ENCODE measurements at regions not wholly inside any gene's neighbourhood (a gene's known extent, or its start where the extent isn't known, plus 50 kb on each side); places are given as distances from the start of the nearest gene placed in this dataset.

DNA sequence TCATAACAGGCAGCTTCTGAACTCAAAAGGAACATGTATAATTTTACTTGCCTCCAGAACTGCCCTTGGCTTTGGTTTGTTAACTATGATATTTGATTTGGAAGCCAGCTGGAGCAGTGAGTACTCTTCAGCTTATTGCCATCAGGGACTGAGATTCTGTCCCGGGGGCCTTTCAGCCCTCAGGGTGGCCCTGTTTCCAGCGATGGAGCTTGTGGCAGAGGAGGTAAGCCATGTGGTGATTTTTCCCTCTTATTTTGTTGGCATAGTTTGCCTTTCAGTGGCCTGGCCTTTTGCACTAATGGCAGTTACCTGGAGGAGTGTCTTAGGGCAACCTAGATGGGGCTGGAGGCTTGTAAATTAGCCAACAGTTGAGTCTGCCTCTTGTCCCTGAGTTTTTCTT, 1955.0 kb upstream of the LRRTM1 start:
- Histone ChIP-seq H3K9me3 (ENCODE audit: control insufficient read depth, low read length) (peaks cover 3% of the 10 kb centered on the region), H3K9ac (ENCODE audit: low read length) (no peak overlapping the region), H3K36me3 (ENCODE audit: control insufficient read depth, insufficient read depth, low read length, severe bottlenecking) (no peaks in the 10 kb centered on the region), H3K4me1 (ENCODE audit: control insufficient read depth, insufficient read depth, low read length) (no peaks in the 10 kb centered on the region), H3K4me3 (ENCODE audit: low read length) (no peak overlapping the region), H3K27me3 (replicated peaks; ENCODE audit: control insufficient read depth, insufficient read depth, low read length) (no peaks in the 10 kb centered on the region)
- DNase-seq (ENCODE audit: low read depth): no peak

DNA sequence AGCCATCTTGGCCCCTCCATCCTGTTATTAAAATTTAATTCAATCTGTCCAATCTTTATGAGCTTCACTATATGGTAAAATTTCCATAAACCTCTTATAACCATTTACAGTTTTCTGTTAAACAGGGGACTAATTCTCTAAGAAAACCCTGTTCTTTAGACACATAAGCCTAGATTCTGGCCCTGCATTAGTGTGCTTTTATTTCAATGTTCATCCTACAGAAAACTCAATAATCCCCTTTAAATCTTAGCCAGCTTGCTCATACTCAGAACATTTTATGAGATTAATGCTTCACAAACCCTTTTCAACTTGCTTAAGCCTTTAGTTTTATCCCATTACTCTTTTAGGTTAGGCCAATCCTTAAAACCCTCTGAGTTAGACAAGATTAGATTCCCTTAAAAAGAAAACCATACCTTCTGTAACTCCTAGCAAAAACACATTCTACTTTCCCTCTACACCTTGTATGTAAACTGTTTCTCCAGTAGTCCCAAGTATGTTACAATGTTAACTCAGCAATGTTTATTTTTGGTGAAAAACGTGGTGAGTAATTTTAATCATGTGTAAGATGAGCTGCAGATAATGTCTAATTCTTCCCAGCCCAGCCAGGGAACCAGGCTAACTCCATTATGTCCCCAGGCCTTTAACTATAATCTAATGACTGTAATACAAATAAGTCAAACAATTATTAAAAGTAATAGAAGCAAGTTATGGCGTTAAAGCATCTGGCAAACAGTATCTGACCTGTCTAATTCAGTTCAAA, 1953.4 kb upstream of the LRRTM1 start:
- Histone ChIP-seq H3K4me1 (ENCODE audit: control insufficient read depth, insufficient read depth, low read length) (no peaks in the 10 kb centered on the region), H3K9ac (ENCODE audit: low read length) (no peak overlapping the region), H3K4me3 (ENCODE audit: low read length) (no peak overlapping the region), H3K27me3 (replicated peaks; ENCODE audit: control insufficient read depth, insufficient read depth, low read length) (no peaks in the 10 kb centered on the region), H3K36me3 (ENCODE audit: control insufficient read depth, insufficient read depth, low read length, severe bottlenecking) (no peaks in the 10 kb centered on the region), H3K9me3 (ENCODE audit: control insufficient read depth, low read length) (peaks cover 10% of the 10 kb centered on the region)
- DNase-seq (ENCODE audit: low read depth): no peak

DNA sequence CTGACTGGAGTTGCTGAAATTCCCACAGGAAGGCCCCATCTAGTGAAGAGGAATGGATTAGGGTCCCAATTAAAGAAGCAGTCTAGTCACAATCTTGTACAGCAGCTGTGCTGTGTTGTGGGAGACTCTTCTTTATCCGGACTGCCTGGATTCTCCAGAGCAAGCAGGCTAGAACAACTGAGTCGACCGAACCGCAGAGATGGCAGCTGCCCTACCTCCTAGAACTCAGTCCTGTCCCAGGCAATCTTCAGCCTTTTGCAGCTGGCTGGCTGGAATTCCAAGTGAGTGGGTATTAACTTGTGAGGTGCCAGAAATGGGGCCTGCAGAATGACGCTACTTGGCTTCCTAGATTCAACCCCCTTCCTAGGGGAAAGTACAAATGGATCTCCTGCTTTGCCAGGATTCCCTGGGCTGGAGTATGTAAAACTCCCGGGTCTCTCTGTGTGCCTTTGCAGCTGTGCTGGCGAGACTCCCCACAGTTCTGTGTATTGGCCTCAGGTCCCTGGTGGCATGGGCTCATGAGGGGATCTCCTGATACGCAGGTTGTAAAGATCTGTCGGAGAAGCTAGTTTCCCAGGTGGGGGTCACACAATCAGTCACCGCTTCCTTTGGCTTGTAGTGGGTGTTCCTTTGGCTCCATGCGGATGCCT, 1952.6 kb upstream of the LRRTM1 start:
- peaks cover 10% of the 10 kb centered on the region for H3K9me3 ChIP-seq (ENCODE audit: control insufficient read depth, low read length)
- H3K27me3 ChIP-seq (replicated peaks; ENCODE audit: control insufficient read depth, insufficient read depth, low read length): no peaks in the 10 kb centered on the region
- no peaks in the 10 kb centered on the region for H3K36me3 ChIP-seq (ENCODE audit: control insufficient read depth, insufficient read depth, low read length, severe bottlenecking)
- no peak overlapping the region for H3K4me3 ChIP-seq (ENCODE audit: low read length)
- no peaks in the 10 kb centered on the region for H3K4me1 ChIP-seq (ENCODE audit: control insufficient read depth, insufficient read depth, low read length)
- H3K9ac ChIP-seq (ENCODE audit: low read length): no peak overlapping the region
- DNase-seq (ENCODE audit: low read depth): no peak

DNA sequence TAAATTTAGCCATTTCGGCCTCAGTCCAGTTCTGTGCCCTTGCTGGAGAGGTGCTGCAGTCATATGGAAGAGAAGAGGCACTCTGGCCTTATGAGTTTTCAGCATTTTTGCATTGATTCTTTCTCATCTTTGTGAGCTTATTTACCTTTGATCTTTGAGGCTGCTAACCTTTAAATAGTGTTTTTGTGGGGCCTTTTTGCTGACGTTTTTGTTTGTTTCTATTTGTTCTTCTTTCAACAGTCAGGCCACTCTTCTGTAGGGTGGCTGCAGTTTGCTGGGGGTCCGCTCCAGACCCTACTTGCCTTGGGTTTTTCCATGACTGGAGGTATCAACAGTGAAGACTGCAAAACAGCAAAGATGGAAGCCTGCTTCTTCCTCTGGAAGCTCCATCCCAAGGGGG, 1951.7 kb upstream of the LRRTM1 start:
- H3K4me1 ChIP-seq (ENCODE audit: control insufficient read depth, insufficient read depth, low read length): no peaks in the 10 kb centered on the region
- H3K4me3 ChIP-seq (ENCODE audit: low read length): no peak overlapping the region
- H3K9ac ChIP-seq (ENCODE audit: low read length): no peak overlapping the region
- DNase-seq (ENCODE audit: low read depth): no peak
- H3K36me3 ChIP-seq (ENCODE audit: control insufficient read depth, insufficient read depth, low read length, severe bottlenecking): no peaks in the 10 kb centered on the region
- H3K9me3 ChIP-seq (ENCODE audit: control insufficient read depth, low read length): peaks cover 10% of the 10 kb centered on the region
- no peaks in the 10 kb centered on the region for H3K27me3 ChIP-seq (replicated peaks; ENCODE audit: control insufficient read depth, insufficient read depth, low read length)

- Histone ChIP-seq H3K36me3 (ENCODE audit: control insufficient read depth, insufficient read depth, low read length, severe bottlenecking) (no peaks in the 10 kb centered on the region), H3K27me3 (replicated peaks; ENCODE audit: control insufficient read depth, insufficient read depth, low read length) (no peaks in the 10 kb centered on the region), H3K9me3 (ENCODE audit: control insufficient read depth, low read length) (peaks cover 7% of the 10 kb centered on the region), H3K4me3 (ENCODE audit: low read length) (no peak overlapping the region), H3K4me1 (ENCODE audit: control insufficient read depth, insufficient read depth, low read length) (no peaks in the 10 kb centered on the region), H3K9ac (ENCODE audit: low read length) (no peak overlapping the region)
- DNase-seq (ENCODE audit: low read depth): no peak
These were observed 1950.2 kb upstream of the LRRTM1 start for GRCh38 chr2:82254728-82255127.

DNA sequence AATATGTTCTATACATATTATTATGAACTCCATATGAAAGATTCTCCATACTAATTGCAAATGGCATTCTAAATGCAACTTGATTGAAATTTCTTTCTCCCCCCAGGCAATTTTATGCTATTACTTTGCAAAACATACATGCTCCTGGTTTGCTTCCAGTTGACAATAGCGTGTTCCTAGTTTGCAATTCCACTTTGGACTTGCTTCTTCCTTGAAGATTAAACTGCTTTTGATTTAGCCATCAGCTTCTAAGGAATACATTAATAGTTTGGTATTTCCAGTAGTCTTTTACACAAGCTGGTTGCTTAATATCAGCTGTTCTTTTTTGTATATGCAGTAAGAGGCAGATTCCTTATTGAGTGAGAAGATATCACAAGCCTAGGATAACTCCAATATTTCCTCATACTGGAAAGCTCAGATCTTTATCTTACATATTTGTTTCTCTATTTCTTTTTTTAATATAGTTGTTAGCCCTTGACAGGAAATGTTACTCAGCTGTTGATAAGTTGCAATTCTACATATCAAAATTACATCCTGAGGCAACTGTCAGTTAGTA, 1941.7 kb upstream of the LRRTM1 start:
- Histone ChIP-seq H3K36me3 (ENCODE audit: control insufficient read depth, insufficient read depth, low read length, severe bottlenecking) (no peaks in the 10 kb centered on the region), H3K9ac (ENCODE audit: low read length) (no peak overlapping the region), H3K4me3 (ENCODE audit: low read length) (no peak overlapping the region), H3K9me3 (ENCODE audit: control insufficient read depth, low read length) (no peaks in the 10 kb centered on the region), H3K27me3 (replicated peaks; ENCODE audit: control insufficient read depth, insufficient read depth, low read length) (no peaks in the 10 kb centered on the region), H3K4me1 (ENCODE audit: control insufficient read depth, insufficient read depth, low read length) (no peaks in the 10 kb centered on the region)
- DNase-seq (ENCODE audit: low read depth): no peak

- H3K9me3 ChIP-seq (ENCODE audit: control insufficient read depth, low read length): no peaks in the 10 kb centered on the region
- no peaks in the 10 kb centered on the region for H3K36me3 ChIP-seq (ENCODE audit: control insufficient read depth, insufficient read depth, low read length, severe bottlenecking)
- H3K9ac ChIP-seq (ENCODE audit: low read length): no peak overlapping the region
- DNase-seq (ENCODE audit: low read depth): no peak
- H3K4me1 ChIP-seq (ENCODE audit: control insufficient read depth, insufficient read depth, low read length): no peaks in the 10 kb centered on the region
- no peak overlapping the region for H3K4me3 ChIP-seq (ENCODE audit: low read length)
- no peaks in the 10 kb centered on the region for H3K27me3 ChIP-seq (replicated peaks; ENCODE audit: control insufficient read depth, insufficient read depth, low read length)
These were observed 1934.6 kb upstream of the LRRTM1 start for GRCh38 chr2:82239176-82239575.

DNA sequence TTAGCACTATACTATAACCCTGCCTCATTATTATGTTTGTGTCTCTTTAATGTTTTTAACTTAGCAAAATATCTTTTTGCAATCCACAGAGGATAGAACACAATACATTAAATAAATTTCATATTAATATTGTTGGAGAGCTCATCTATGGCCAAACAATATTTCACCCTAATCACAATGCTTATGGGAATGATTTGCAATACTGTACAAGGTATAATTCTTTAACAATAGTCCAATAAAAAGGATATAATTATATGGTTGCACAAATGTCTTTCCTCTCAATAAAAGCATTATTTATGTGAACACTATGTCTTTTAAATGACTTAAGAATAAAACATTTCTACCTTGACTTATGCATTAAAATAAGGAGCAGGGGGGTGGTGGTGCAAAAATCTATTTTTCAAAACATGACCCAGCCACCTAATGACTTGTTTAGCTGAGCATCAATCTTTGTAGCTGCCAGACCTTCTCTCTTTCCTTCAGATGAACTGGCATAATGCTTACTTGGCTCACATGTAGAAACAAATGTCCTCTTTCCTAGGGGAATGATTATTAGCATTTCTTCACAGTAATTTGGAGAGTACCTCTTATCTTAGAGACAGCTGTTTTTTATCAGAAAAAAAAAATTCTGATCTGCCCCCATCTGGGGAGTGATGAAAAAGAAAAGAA, 1933.6 kb upstream of the LRRTM1 start:
- DNase-seq (ENCODE audit: low read depth): no peak
- Histone ChIP-seq H3K9me3 (ENCODE audit: control insufficient read depth, low read length) (no peaks in the 10 kb centered on the region), H3K27me3 (replicated peaks; ENCODE audit: control insufficient read depth, insufficient read depth, low read length) (no peaks in the 10 kb centered on the region), H3K4me3 (ENCODE audit: low read length) (no peak overlapping the region), H3K4me1 (ENCODE audit: control insufficient read depth, insufficient read depth, low read length) (no peaks in the 10 kb centered on the region), H3K36me3 (ENCODE audit: control insufficient read depth, insufficient read depth, low read length, severe bottlenecking) (no peaks in the 10 kb centered on the region), H3K9ac (ENCODE audit: low read length) (no peak overlapping the region)

GRCh38 chr2:82234283-82234874, 1929.8 kb upstream of the LRRTM1 start:
- H3K9ac ChIP-seq (ENCODE audit: low read length): no peak overlapping the region
- H3K4me3 ChIP-seq (ENCODE audit: low read length): no peak overlapping the region
- no peaks in the 10 kb centered on the region for H3K4me1 ChIP-seq (ENCODE audit: control insufficient read depth, insufficient read depth, low read length)
- DNase-seq (ENCODE audit: low read depth): no peak
- H3K36me3 ChIP-seq (ENCODE audit: control insufficient read depth, insufficient read depth, low read length, severe bottlenecking): no peaks in the 10 kb centered on the region
- no peaks in the 10 kb centered on the region for H3K27me3 ChIP-seq (replicated peaks; ENCODE audit: control insufficient read depth, insufficient read depth, low read length)
- H3K9me3 ChIP-seq (ENCODE audit: control insufficient read depth, low read length): no peaks in the 10 kb centered on the region

DNA sequence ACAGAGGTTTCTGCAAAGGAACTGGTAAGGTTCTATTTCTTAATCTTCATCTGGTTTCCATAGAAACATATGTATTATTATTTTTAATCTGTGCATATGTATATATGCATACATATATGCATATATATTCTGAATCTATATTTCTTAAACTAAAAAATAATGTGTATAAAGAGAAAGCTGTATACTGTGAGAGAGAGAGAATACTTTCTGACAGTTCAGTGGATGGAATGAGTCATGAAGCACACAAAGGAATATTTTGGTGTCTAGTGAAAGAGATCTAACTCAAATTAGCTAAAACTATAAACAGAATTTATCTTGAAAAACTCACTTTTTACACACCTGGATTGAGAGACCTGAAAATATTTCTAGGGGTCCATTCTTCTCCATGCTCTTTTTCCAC, 1929.3 kb upstream of the LRRTM1 start:
- no peaks in the 10 kb centered on the region for H3K9me3 ChIP-seq (ENCODE audit: control insufficient read depth, low read length)
- H3K27me3 ChIP-seq (replicated peaks; ENCODE audit: control insufficient read depth, insufficient read depth, low read length): no peaks in the 10 kb centered on the region
- no peaks in the 10 kb centered on the region for H3K4me1 ChIP-seq (ENCODE audit: control insufficient read depth, insufficient read depth, low read length)
- no peak overlapping the region for H3K9ac ChIP-seq (ENCODE audit: low read length)
- no peak overlapping the region for H3K4me3 ChIP-seq (ENCODE audit: low read length)
- no peak for DNase-seq (ENCODE audit: low read depth)
- H3K36me3 ChIP-seq (ENCODE audit: control insufficient read depth, insufficient read depth, low read length, severe bottlenecking): no peaks in the 10 kb centered on the region

DNA sequence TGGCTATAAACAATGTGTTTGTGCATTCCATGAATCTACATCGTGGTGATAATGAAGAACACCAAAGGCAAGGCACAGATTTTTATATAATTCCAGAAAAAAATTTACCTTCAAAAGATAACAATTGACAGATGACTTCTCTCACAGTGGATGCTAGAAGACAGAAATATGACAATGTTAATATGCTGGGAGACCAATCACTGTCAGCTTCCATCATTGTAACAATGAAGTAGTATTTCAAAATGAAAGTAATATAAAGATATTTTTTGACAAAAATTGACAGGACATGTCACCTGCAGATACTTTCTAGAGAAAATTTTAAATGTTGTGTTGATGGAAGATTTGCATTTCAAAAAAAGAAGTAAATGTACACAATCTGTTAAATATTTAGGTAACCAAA, 1925.9 kb upstream of the LRRTM1 start:
- Histone ChIP-seq H3K4me1 (ENCODE audit: control insufficient read depth, insufficient read depth, low read length) (no peaks in the 10 kb centered on the region), H3K9me3 (ENCODE audit: control insufficient read depth, low read length) (peaks cover 3% of the 10 kb centered on the region), H3K27me3 (replicated peaks; ENCODE audit: control insufficient read depth, insufficient read depth, low read length) (no peaks in the 10 kb centered on the region), H3K9ac (ENCODE audit: low read length) (no peak overlapping the region), H3K36me3 (ENCODE audit: control insufficient read depth, insufficient read depth, low read length, severe bottlenecking) (no peaks in the 10 kb centered on the region), H3K4me3 (ENCODE audit: low read length) (no peak overlapping the region)
- DNase-seq (ENCODE audit: low read depth): no peak
